ENCODE measurements at regions not wholly inside any gene's neighbourhood (a gene's known extent, or its start where the extent isn't known, plus 50 kb on each side); places are given as distances from the start of the nearest gene placed in this dataset.

DNA sequence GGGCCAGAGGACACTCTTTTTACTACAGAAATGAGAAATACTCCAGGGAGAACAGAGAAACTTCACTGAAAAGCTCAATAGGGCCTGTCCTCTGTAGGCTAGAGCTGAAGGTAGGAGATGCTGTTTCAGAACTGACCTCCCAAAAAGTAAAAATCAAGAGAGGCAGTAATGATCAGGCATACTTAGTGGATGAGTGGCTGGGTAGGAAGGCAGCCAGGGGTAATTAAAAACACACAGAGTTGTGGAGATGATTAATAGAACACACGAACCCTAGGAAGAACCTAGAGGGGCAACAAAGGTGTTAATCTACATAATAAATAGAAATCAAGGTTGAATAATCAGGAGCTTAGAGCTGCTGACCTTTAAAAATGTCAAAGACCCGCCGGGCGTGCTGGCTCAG lies 582.4 kb upstream of the ADGRL3 start:
- Histone ChIP-seq H3K4me1 (ENCODE audit: insufficient read depth, low read length, poor library complexity, severe bottlenecking) (no peaks in the 10 kb centered on the region), H3K4me2 (ENCODE audit: low read depth, low read length, poor library complexity, severe bottlenecking) (no peak overlapping the region), H4K20me1 (ENCODE audit: insufficient read depth, low read length, poor library complexity, severe bottlenecking) (no peaks in the 10 kb centered on the region), H3K9me3 (ENCODE audit: insufficient read depth, low read depth, low read length) (no peaks in the 10 kb centered on the region), H3K79me2 (ENCODE audit: insufficient read depth, low read length) (no peaks in the 10 kb centered on the region), H3F3A (ENCODE audit: low read depth) (no peaks in the 10 kb centered on the region), H3K9ac (ENCODE audit: low read depth, low read length, poor library complexity, severe bottlenecking) (no peak overlapping the region), H3K9me2 (replicated peaks; ENCODE audit: low read depth, low read length) (no peaks in the 10 kb centered on the region), H3K27me3 (ENCODE audit: insufficient read depth, low read length, poor library complexity, severe bottlenecking) (no peaks in the 10 kb centered on the region), H3K36me3 (ENCODE audit: insufficient read depth, low read length) (no peaks in the 10 kb centered on the region), H3K4me3 (ENCODE audit: low read length, poor library complexity, severe bottlenecking) (no peak overlapping the region), H2AFZ (ENCODE audit: low read length) (no peak overlapping the region)
- TF ChIP-seq, protein P1, sequence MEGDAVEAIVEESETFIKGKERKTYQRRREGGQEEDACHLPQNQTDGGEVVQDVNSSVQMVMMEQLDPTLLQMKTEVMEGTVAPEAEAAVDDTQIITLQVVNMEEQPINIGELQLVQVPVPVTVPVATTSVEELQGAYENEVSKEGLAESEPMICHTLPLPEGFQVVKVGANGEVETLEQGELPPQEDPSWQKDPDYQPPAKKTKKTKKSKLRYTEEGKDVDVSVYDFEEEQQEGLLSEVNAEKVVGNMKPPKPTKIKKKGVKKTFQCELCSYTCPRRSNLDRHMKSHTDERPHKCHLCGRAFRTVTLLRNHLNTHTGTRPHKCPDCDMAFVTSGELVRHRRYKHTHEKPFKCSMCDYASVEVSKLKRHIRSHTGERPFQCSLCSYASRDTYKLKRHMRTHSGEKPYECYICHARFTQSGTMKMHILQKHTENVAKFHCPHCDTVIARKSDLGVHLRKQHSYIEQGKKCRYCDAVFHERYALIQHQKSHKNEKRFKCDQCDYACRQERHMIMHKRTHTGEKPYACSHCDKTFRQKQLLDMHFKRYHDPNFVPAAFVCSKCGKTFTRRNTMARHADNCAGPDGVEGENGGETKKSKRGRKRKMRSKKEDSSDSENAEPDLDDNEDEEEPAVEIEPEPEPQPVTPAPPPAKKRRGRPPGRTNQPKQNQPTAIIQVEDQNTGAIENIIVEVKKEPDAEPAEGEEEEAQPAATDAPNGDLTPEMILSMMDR (conservative IDR thresholded peaks at IDR 0.05; ENCODE audit: low read length): no peak

DNA sequence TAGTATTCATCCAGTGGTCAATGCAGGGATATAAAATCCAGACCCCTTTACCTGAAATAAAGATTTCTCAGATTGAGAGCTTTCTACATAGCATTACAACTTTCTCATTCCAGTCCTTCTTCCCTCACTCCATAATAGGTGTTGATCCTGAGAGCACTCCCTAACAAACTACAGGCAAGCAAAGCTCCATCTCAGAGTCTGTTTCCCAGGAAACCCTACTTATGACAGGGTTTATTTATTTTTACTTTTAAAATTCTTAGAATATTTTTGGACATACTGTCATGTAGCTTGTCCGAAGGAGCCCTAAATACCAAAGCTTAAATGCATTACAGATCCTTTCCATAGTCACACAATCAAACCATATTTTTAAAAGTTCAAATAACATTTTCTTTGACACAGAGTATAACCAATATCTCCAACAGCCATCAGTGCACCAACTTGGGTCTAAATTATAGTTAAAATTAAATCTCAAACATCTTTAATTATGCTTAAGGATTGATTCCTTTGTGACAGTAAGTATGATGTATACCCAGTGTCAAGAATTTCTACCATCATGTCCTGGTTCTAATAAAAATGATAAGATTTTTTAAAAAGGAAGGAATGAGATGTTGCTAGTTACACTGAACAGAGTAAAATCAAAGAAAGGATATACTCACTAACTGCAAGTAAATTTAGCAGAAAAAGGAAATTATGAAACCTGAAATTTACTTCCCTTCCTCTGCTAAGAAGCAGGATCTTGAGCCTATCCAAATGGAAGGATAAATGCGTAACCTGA lies 580.4 kb upstream of the ADGRL3 start:
- Histone ChIP-seq H2AFZ (ENCODE audit: low read length) (no peak overlapping the region), H3K79me2 (ENCODE audit: insufficient read depth, low read length) (no peaks in the 10 kb centered on the region), H3K36me3 (ENCODE audit: insufficient read depth, low read length) (no peaks in the 10 kb centered on the region), H3K27me3 (ENCODE audit: insufficient read depth, low read length, poor library complexity, severe bottlenecking) (no peaks in the 10 kb centered on the region), H3F3A (ENCODE audit: low read depth) (no peaks in the 10 kb centered on the region), H4K20me1 (ENCODE audit: insufficient read depth, low read length, poor library complexity, severe bottlenecking) (no peaks in the 10 kb centered on the region), H3K9me2 (replicated peaks; ENCODE audit: low read depth, low read length) (no peaks in the 10 kb centered on the region), H3K9ac (ENCODE audit: low read depth, low read length, poor library complexity, severe bottlenecking) (no peak overlapping the region), H3K9me3 (ENCODE audit: insufficient read depth, low read depth, low read length) (no peaks in the 10 kb centered on the region), H3K4me3 (ENCODE audit: low read length, poor library complexity, severe bottlenecking) (no peak overlapping the region), H3K4me1 (ENCODE audit: insufficient read depth, low read length, poor library complexity, severe bottlenecking) (no peaks in the 10 kb centered on the region), H3K4me2 (ENCODE audit: low read depth, low read length, poor library complexity, severe bottlenecking) (no peak overlapping the region)
- TF ChIP-seq EZH2phosphoT487 (IDR thresholded peaks at IDR 0.05; ENCODE audit: borderline replicate concordance): no peak
- TF ChIP-seq, protein P1 (conservative IDR thresholded peaks at IDR 0.05; ENCODE audit: low read length): no peak

DNA sequence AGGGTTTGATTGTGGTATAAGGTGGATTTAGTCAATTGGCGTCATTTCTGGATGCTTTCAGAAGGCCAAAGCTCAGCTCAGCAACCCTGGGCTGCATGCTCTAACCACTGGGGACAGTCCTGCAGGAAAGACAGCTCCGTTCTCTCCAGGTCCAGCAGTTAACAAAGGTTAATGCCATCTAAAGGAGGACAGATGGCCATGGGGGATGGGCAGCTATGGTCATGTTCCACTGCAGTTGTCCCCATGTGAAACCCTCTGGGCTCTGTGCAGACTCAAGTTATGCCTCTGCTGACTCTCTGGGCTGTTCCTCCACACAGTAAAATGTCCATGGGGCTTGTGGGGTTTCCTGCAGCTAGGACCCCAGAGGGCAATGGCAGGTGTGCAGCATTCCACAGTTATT lies 562.1 kb upstream of the ADGRL3 start:
- Histone ChIP-seq H3K4me1 (ENCODE audit: insufficient read depth, low read length, poor library complexity, severe bottlenecking) (no peaks in the 10 kb centered on the region), H3K4me3 (ENCODE audit: low read length, poor library complexity, severe bottlenecking) (no peak overlapping the region), H2AFZ (ENCODE audit: low read length) (no peak overlapping the region), H3K4me2 (ENCODE audit: low read depth, low read length, poor library complexity, severe bottlenecking) (no peak overlapping the region), H3F3A (ENCODE audit: low read depth) (no peaks in the 10 kb centered on the region), H3K36me3 (ENCODE audit: insufficient read depth, low read length) (no peaks in the 10 kb centered on the region), H3K9ac (ENCODE audit: low read depth, low read length, poor library complexity, severe bottlenecking) (no peak overlapping the region), H3K9me3 (ENCODE audit: insufficient read depth, low read depth, low read length) (no peaks in the 10 kb centered on the region), H3K9me2 (replicated peaks; ENCODE audit: low read depth, low read length) (no peaks in the 10 kb centered on the region), H3K27me3 (ENCODE audit: insufficient read depth, low read length, poor library complexity, severe bottlenecking) (no peaks in the 10 kb centered on the region), H3K79me2 (ENCODE audit: insufficient read depth, low read length) (no peaks in the 10 kb centered on the region), H4K20me1 (ENCODE audit: insufficient read depth, low read length, poor library complexity, severe bottlenecking) (no peaks in the 10 kb centered on the region)
- TF ChIP-seq EZH2phosphoT487 (IDR thresholded peaks at IDR 0.05; ENCODE audit: borderline replicate concordance): no peak
- TF ChIP-seq, protein P1 (conservative IDR thresholded peaks at IDR 0.05; ENCODE audit: low read length): no peak
